H9 (cell line): ENCODE measurements at regions not wholly inside any gene's neighbourhood (a gene's known extent, or its start where the extent isn't known, plus 50 kb on each side); places are given as distances from the start of the nearest gene placed in this dataset.

Experiments
- DNase-seq: peaks from one replicate; pipeline ENCODE4 v3.0.0-alpha.2; 2017
- H2AFZ ChIP-seq: one replicate; pipeline ENCODE4 v1.6.1; 2013; ENCODE audit warnings: mild to moderate bottlenecking, low read length, control low read depth, moderate library complexity
- H2AK5ac ChIP-seq: 2 replicates; pipeline ENCODE4 v1.6.1; 2013; ENCODE audit warnings: low read length, control low read depth, mixed read lengths; ENCODE audit not compliant: insufficient read length
- H2BK120ac ChIP-seq: one replicate; pipeline ENCODE4 v1.6.1; 2013; ENCODE audit warnings: low read depth, mild to moderate bottlenecking, low read length, control low read depth, inconsistent platforms; ENCODE audit not compliant: poor library complexity, severe bottlenecking
- H2BK12ac ChIP-seq: 2 replicates; pipeline ENCODE4 v1.6.1; 2013; ENCODE audit warnings: low read length, control low read depth, mixed read lengths, low read depth; ENCODE audit not compliant: insufficient read length
- H2BK15ac ChIP-seq: 2 replicates; pipeline ENCODE4 v1.6.1; 2013; ENCODE audit warnings: low read depth, low read length, control low read depth
- H2BK20ac ChIP-seq: one replicate; pipeline ENCODE4 v1.6.1; 2013; ENCODE audit warnings: low read depth, mild to moderate bottlenecking, low read length, control low read depth, inconsistent platforms; ENCODE audit not compliant: poor library complexity, severe bottlenecking
- H2BK5ac ChIP-seq: 2 replicates; pipeline ENCODE4 v1.6.1; 2013; ENCODE audit warnings: low read length, control low read depth, mixed read lengths; ENCODE audit not compliant: insufficient read length
- H3K14ac ChIP-seq: 2 replicates; pipeline ENCODE4 v1.6.1; 2013; ENCODE audit warnings: low read length, control low read depth; ENCODE audit not compliant: insufficient read depth
- H3K18ac ChIP-seq: 2 replicates; pipeline ENCODE4 v1.6.1; 2013; ENCODE audit warnings: low read depth, mild to moderate bottlenecking, mixed read lengths, low read length, control low read depth; ENCODE audit not compliant: insufficient read length
- H3K23ac ChIP-seq: 2 replicates; pipeline ENCODE4 v1.6.1; 2013; ENCODE audit warnings: low read length, control low read depth, mixed read lengths, low read depth; ENCODE audit not compliant: insufficient read length
- H3K23me2 ChIP-seq: 2 replicates; pipeline ENCODE4 v1.6.1; 2013; ENCODE audit warnings: low read depth, mild to moderate bottlenecking, mixed read lengths, low read length, control low read depth; ENCODE audit not compliant: insufficient read length, poor library complexity, severe bottlenecking
- H3K27ac ChIP-seq: 2 replicates; pipeline ENCODE4 v1.5.1; 2013; ENCODE audit warnings: low read length, control low read depth, mixed read lengths, low read depth; ENCODE audit not compliant: insufficient read length
- H3K27me3 ChIP-seq: 2 replicates; pipeline ENCODE4 v1.6.1; 2013; ENCODE audit warnings: low read length, control low read depth, inconsistent platforms; ENCODE audit not compliant: insufficient read depth
- H3K4ac ChIP-seq: 2 replicates; pipeline ENCODE4 v1.6.1; 2013; ENCODE audit warnings: low read depth, mild to moderate bottlenecking, control low read depth, inconsistent platforms, low read length, moderate library complexity
- H3K4me1 ChIP-seq: 2 replicates; pipeline ENCODE4 v1.6.1; 2013; ENCODE audit warnings: low read length, control low read depth, inconsistent platforms; ENCODE audit not compliant: insufficient read depth
- H3K4me2 ChIP-seq: 2 replicates; pipeline ENCODE4 v1.6.1; 2013; ENCODE audit warnings: low read length, control low read depth, mixed read lengths; ENCODE audit not compliant: insufficient read length, insufficient read depth
- H3K56ac ChIP-seq: 2 replicates; pipeline ENCODE4 v1.6.1; 2013; ENCODE audit warnings: low read depth, mild to moderate bottlenecking, mixed read lengths, low read length, control low read depth; ENCODE audit not compliant: insufficient read length
- H3K79me1 ChIP-seq: 2 replicates; pipeline ENCODE4 v1.6.1; 2013; ENCODE audit warnings: low read depth, mild to moderate bottlenecking, moderate library complexity, low read length, control low read depth, inconsistent platforms; ENCODE audit not compliant: insufficient read depth, poor library complexity, severe bottlenecking
- H3K79me2 ChIP-seq: 2 replicates; pipeline ENCODE4 v1.6.1; 2013; ENCODE audit warnings: low read length, control low read depth, inconsistent platforms; ENCODE audit not compliant: insufficient read depth
- H3K9ac ChIP-seq: 2 replicates; pipeline ENCODE4 v1.6.1; 2013; ENCODE audit warnings: low read length, control low read depth, mixed read lengths; ENCODE audit not compliant: insufficient read length; ENCODE audit errors: extremely low read depth
- H3K9me3 ChIP-seq: one replicate; pipeline ENCODE4 v1.6.1; 2013; ENCODE audit warnings: low read depth, low read length, inconsistent platforms; ENCODE audit not compliant: control insufficient read depth
- H3T11ph ChIP-seq: one replicate; pipeline ENCODE4 v1.6.1; 2013; ENCODE audit warnings: mild to moderate bottlenecking, low read length, control low read depth, inconsistent platforms
- H4K20me1 ChIP-seq: one replicate; pipeline ENCODE4 v1.6.1; 2013; ENCODE audit not compliant: control insufficient read depth, insufficient read length, insufficient read depth
- H4K5ac ChIP-seq: 2 replicates; pipeline ENCODE4 v1.6.1; 2013; ENCODE audit warnings: low read depth, mild to moderate bottlenecking, mixed read lengths, low read length, control low read depth; ENCODE audit not compliant: insufficient read length
- H4K8ac ChIP-seq: replicated peaks from 2 replicates; pipeline ENCODE4 v1.6.1; 2013; ENCODE audit warnings: low read length, control low read depth, mixed read lengths, low read depth; ENCODE audit not compliant: insufficient read length
- H4K91ac ChIP-seq: 2 replicates; pipeline ENCODE4 v1.6.1; 2013; ENCODE audit warnings: low read depth, mild to moderate bottlenecking, moderate library complexity, mixed read lengths, low read length, control low read depth; ENCODE audit not compliant: insufficient read length
- H3K27ac Mint-ChIP-seq, 3 experiments: 2 replicates in 2 of 3; 3 replicates in 1 of 3; pipeline ENCODE4 v1.8.0; 2020 to 2021; ENCODE audit warnings: mixed read lengths in 3 of 3, mild to moderate bottlenecking in 1 of 3, moderate library complexity in 1 of 3
- H3K27me3 Mint-ChIP-seq: 2 replicates; pipeline ENCODE4 v1.8.0; 2021; ENCODE audit warnings: low read depth, mild to moderate bottlenecking, moderate library complexity, mixed read lengths
- H3K36me3 Mint-ChIP-seq, 3 experiments: 2 replicates in 2 of 3; 3 replicates in 1 of 3; pipeline ENCODE4 v1.8.0; 2020 to 2021; ENCODE audit warnings: low read depth in 3 of 3, mixed read lengths in 3 of 3; ENCODE audit not compliant: insufficient read depth in 1 of 3
- H3K4me1 Mint-ChIP-seq, 2 experiments: 2 replicates each; pipeline ENCODE4 v1.8.0; 2020; ENCODE audit warnings: mixed read lengths in 2 of 2
- H3K4me3 Mint-ChIP-seq, 2 experiments: 2 replicates in 1 of 2; 3 replicates in 1 of 2; pipeline ENCODE4 v1.8.0; 2020 to 2021; ENCODE audit warnings: mild to moderate bottlenecking in 2 of 2, mixed read lengths in 2 of 2, moderate library complexity in 1 of 2
- H3K9me3 Mint-ChIP-seq, 2 experiments: 2 replicates in 1 of 2; 3 replicates in 1 of 2; pipeline ENCODE4 v1.8.0; 2020; ENCODE audit warnings: mild to moderate bottlenecking in 2 of 2, mixed read lengths in 2 of 2, moderate library complexity in 1 of 2
- WGBS: extraction: QIAGEN DNeasy Blood & Tissue Kit; methylation state at CpG from one replicate; pipeline ENCODE4 v1.1.7; 2013; ENCODE audit warnings: missing lambda C conversion rate, low lambda C conversion rate, mixed read lengths; ENCODE audit not compliant: insufficient read length; ENCODE audit errors: extremely low coverage; 5-methylcytosine and 5-hydroxymethylcytosine counted together
- TF ChIP-seq, protein P1 (sequence below): fragments of 200-600 bp; sonication (generic); conservative IDR thresholded peaks from 3 replicates; pipeline ENCODE4 v1.8.0; 2021; ENCODE audit warnings: antibody characterized with exemption, mild to moderate bottlenecking

GRCh38 chr5:120062515-120062917 is 401.6 kb upstream of the PRR16 start:
- no peak overlapping the region for H4K5ac ChIP-seq
- no peak overlapping the region for H2AK5ac ChIP-seq
- H2BK12ac ChIP-seq = no peak overlapping the region
- DNase-seq = no peak
- no peak overlapping the region for H3K4me2 ChIP-seq
- H3K27me3 ChIP-seq = no peaks in the 10 kb centered on the region
- no peak overlapping the region for H2BK120ac ChIP-seq
- no peak overlapping the region for H3K9ac ChIP-seq
- H3K18ac ChIP-seq = no peak overlapping the region
- Mint-ChIP-seq H3K4me3 (no peak overlapping the region), H3K27ac (no peak overlapping the region), H3K27me3 (no peaks in the 10 kb centered on the region), H3K4me1 (peaks cover 0 to 4% of the 10 kb centered on the region in 2 experiments; a peak in 2 of 4 replicates), H3K36me3 (no peaks in the 10 kb centered on the region; a peak in 1 of 7 replicates), H3K9me3 (no peaks in the 10 kb centered on the region; a peak in 1 of 5 replicates)
- H3K4me1 ChIP-seq = no peaks in the 10 kb centered on the region
- H3K14ac ChIP-seq = no peak overlapping the region
- no peak overlapping the region for H3T11ph ChIP-seq
- no peak overlapping the region for H4K8ac ChIP-seq
- TF ChIP-seq, protein P1, sequence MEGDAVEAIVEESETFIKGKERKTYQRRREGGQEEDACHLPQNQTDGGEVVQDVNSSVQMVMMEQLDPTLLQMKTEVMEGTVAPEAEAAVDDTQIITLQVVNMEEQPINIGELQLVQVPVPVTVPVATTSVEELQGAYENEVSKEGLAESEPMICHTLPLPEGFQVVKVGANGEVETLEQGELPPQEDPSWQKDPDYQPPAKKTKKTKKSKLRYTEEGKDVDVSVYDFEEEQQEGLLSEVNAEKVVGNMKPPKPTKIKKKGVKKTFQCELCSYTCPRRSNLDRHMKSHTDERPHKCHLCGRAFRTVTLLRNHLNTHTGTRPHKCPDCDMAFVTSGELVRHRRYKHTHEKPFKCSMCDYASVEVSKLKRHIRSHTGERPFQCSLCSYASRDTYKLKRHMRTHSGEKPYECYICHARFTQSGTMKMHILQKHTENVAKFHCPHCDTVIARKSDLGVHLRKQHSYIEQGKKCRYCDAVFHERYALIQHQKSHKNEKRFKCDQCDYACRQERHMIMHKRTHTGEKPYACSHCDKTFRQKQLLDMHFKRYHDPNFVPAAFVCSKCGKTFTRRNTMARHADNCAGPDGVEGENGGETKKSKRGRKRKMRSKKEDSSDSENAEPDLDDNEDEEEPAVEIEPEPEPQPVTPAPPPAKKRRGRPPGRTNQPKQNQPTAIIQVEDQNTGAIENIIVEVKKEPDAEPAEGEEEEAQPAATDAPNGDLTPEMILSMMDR = no peak
- H3K27ac ChIP-seq = no peak overlapping the region
- H2BK5ac ChIP-seq = no peak overlapping the region
- H2AFZ ChIP-seq = no peak overlapping the region
- no peaks in the 10 kb centered on the region for H4K20me1 ChIP-seq
- no peaks in the 10 kb centered on the region for H3K23me2 ChIP-seq
- no CpG with 5 or more reads among the region's 4 CpGs for WGBS
- no peak overlapping the region for H4K91ac ChIP-seq
- H2BK20ac ChIP-seq = no peak overlapping the region
- H3K79me1 ChIP-seq = no peaks in the 10 kb centered on the region
- no peak overlapping the region for H3K4ac ChIP-seq
- H3K79me2 ChIP-seq = no peaks in the 10 kb centered on the region
- H3K23ac ChIP-seq = no peak overlapping the region
- no peaks in the 10 kb centered on the region for H3K9me3 ChIP-seq
- H3K56ac ChIP-seq = no peak overlapping the region
- no peak overlapping the region for H2BK15ac ChIP-seq
